ENCODE measurements at regions not wholly inside any gene's neighbourhood (a gene's known extent, or its start where the extent isn't known, plus 50 kb on each side); places are given as distances from the start of the nearest gene placed in this dataset.

DNA sequence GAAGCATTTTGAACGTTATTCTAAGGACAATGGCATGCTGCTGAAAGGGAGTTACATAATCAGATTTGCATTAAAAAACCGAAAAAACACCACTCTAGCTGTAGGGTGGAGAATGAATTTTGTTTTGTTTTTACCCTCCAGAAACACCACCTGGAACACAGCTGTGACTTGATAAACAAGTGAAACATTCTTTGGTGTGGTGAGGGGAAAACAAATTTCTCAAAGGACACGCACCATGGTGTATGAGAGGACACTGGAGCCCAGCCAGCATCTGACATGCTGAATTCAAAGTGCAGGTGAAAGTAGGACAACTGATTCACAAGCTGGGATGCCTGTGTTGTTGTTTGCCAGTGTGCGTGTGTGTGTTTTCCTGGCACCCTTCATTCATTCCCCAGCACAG is 554.5 kb upstream of the TBL1XR1 start:
- TF ChIP-seq, protein P1, sequence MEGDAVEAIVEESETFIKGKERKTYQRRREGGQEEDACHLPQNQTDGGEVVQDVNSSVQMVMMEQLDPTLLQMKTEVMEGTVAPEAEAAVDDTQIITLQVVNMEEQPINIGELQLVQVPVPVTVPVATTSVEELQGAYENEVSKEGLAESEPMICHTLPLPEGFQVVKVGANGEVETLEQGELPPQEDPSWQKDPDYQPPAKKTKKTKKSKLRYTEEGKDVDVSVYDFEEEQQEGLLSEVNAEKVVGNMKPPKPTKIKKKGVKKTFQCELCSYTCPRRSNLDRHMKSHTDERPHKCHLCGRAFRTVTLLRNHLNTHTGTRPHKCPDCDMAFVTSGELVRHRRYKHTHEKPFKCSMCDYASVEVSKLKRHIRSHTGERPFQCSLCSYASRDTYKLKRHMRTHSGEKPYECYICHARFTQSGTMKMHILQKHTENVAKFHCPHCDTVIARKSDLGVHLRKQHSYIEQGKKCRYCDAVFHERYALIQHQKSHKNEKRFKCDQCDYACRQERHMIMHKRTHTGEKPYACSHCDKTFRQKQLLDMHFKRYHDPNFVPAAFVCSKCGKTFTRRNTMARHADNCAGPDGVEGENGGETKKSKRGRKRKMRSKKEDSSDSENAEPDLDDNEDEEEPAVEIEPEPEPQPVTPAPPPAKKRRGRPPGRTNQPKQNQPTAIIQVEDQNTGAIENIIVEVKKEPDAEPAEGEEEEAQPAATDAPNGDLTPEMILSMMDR (conservative IDR thresholded peaks at IDR 0.05) = no peak
- no peak for TF ChIP-seq ZFX (IDR thresholded peaks at IDR 0.05)

Measured in C4-2B (cell line).